Breast epithelium (tissue), 4 donors: ENCODE measurements at regions not wholly inside any gene's neighbourhood (a gene's known extent, or its start where the extent isn't known, plus 50 kb on each side); places are given as distances from the start of the nearest gene placed in this dataset.
"Not testable (repeated sequence)": the region's sequence is repeated elsewhere in the genome, so short reads cannot be mapped to it uniquely, and the experiment has no call there.

ENCODE experiments used
- DNase-seq, 2 donors: peaks; one replicate each; pipeline ENCODE4 v3.0.0-alpha.2; 2019; ENCODE audit warnings: low spot score in 2 of 2
- H3K27ac ChIP-seq, 2 donors: fragments of 200-600 bp; sonication (generic) in 1 of 2; one replicate each; pipeline ENCODE4 v1.5.1; 2016 to 2019; ENCODE audit warnings: mild to moderate bottlenecking in 1 of 2
- H3K27me3 ChIP-seq, 2 donors: fragments of 200-600 bp; sonication (generic) in 1 of 2; one replicate each; pipeline versions ENCODE4 v1.5.1 to v1.6.0; 2017 to 2019; ENCODE audit warnings: control low read depth in 1 of 2, mild to moderate bottlenecking in 1 of 2
- H3K36me3 ChIP-seq: fragments of 200-600 bp; one replicate; pipeline ENCODE4 v1.5.1; 2019
- H3K4me1 ChIP-seq, 2 donors: fragments of 200-600 bp; sonication (generic); one replicate each; pipeline ENCODE4 v1.5.1; 2016 to 2019; ENCODE audit warnings: control low read depth in 1 of 2
- H3K4me3 ChIP-seq, 3 donors: fragments of 200-600 bp; sonication (generic); 1 replicate in 2 of 3; 2 replicates in 1 of 3; pipeline ENCODE4 v1.5.1; 2016 to 2019; ENCODE audit warnings: mild to moderate bottlenecking in 3 of 3, moderate library complexity in 2 of 3
- H3K9me3 ChIP-seq, 2 donors: fragments of 200-600 bp; sonication (generic) in 1 of 2; one replicate each; pipeline ENCODE4 v1.5.1; 2016 to 2019; ENCODE audit warnings: control low read depth in 1 of 2
- CTCF ChIP-seq, 3 donors: fragments of 450-650 bp; IDR thresholded peaks; one replicate each; pipeline ENCODE4 v1.5.1; 2016 to 2017; ENCODE audit warnings: antibody characterized with exemption in 3 of 3, mild to moderate bottlenecking in 3 of 3, moderate library complexity in 3 of 3
- POLR2A ChIP-seq: fragments of 450-650 bp; IDR thresholded peaks from one replicate; pipeline ENCODE4 v1.6.1; 2016; ENCODE audit warnings: antibody characterized with exemption, mild to moderate bottlenecking, moderate library complexity
- POLR2AphosphoS5 ChIP-seq, 3 donors: sonication (generic); formaldehyde crosslinking; IDR thresholded peaks; one replicate each; pipeline ENCODE4 v1.6.1; 2017; ENCODE audit warnings: antibody characterized with exemption in 3 of 3
- intact Hi-C: fragments of 100-400 bp; cut with DNase I; formaldehyde crosslinking; loops from one replicate; pipeline ENCODE4 v1.15.1; 2023; ENCODE audit warnings: low total_unique reads

DNA sequence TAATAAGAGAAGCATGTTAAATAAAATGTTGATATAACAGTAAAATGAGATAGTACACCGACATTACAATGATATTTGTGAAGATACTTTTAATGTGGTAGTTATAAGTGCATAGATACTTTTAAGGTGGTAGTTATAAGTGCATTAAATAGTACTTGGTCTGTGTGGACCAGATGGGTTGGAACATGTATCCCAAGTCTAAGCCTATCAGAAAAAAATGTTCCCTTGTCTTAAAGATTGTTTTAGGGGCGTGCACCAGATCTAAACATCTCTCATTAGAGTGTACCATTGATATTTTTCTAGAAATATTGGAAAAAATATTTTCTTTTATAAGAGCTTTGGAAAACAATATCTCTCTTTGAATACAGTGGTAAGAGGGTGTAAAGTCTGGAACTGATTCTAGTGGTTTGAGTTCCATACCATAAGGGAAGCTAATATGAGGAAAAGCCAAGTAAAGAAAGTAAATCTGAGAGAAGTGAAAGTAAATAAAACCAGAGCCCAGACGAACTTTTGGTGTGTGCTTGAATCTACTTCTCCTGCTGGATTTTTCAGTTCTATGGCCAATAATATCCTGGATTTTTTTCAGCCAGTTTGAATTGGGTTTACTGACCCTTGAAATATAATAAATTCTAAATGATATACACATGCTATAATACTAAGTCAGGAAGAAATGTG, 175.3 kb downstream of the MBL2 start:
- Histone ChIP-seq H3K9me3 (no peaks in the 10 kb centered on the region), H3K27me3 (no peaks in the 10 kb centered on the region), H3K27ac (no peak overlapping the region), H3K4me1 (no peaks in the 10 kb centered on the region), H3K36me3 (no peaks in the 10 kb centered on the region), H3K4me3 (no peak overlapping the region)
- intact Hi-C loops = no loop called here
- DNase-seq = no peak
- TF ChIP-seq CTCF (IDR thresholded peaks at IDR 0.05) (no peak), POLR2AphosphoS5 (IDR thresholded peaks at IDR 0.05) (no peak), POLR2A (no peak)

DNA sequence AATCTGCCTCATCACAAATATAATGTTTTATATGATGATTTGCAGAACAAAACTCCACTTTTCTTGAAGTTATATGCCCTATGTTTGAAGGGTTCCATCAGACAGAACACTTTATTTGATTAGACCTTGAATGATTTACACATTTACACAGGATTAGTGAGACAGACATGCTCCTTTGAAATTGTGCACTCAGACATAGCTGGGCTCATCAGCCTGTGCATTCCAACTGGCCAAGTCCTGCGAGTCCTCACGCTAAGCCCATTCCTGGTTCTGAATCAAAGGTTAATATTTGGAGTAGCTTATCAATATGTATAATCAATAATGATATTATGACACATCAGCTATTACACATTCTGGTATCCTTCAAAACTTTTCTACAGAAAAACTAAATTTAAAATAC, 173.6 kb downstream of the MBL2 start:
- Histone ChIP-seq H3K27ac (no peak overlapping the region), H3K27me3 (no peaks in the 10 kb centered on the region), H3K9me3 (no peaks in the 10 kb centered on the region), H3K4me3 (no peak overlapping the region), H3K4me1 (no peaks in the 10 kb centered on the region), H3K36me3 (no peaks in the 10 kb centered on the region)
- intact Hi-C loops = no loop called here
- TF ChIP-seq CTCF (IDR thresholded peaks at IDR 0.05) (no peak), POLR2A (no peak), POLR2AphosphoS5 (IDR thresholded peaks at IDR 0.05) (no peak)
- no peak for DNase-seq

DNA sequence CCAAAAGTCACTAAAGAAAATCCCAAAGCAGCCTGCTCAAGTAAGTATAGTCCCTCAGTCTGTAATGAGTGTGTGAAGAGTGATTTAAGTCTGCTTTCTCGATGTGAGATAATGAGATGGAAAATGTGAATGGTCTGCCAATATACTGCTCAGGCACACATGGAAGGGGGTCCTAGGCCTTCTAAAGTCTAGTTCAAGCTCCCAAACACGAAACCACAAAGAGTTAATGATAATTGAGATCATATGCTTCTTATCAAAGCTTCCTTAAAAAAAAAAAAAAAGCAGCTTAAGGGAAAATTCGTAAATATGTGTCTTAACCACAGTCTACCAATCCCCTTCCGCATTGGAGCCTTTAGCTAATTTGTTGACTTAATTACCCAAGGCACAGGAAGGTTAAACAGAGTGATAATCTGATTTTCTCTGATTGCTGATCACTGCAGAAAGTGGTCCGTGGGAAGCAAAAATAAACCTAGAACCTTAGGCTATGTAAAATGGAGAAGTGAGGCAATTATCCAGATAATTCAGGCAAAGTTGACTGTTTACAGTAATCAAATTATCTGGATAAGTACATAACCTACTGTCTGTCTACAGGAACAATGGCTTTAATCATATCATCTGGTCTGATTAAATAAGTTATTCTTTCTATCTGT, 172.9 kb downstream of the MBL2 start:
- no peaks in the 10 kb centered on the region for H3K36me3 ChIP-seq
- intact Hi-C loops = no loop called here
- H3K4me3 ChIP-seq = no peak overlapping the region
- no peaks in the 10 kb centered on the region for H3K9me3 ChIP-seq
- TF ChIP-seq CTCF (IDR thresholded peaks at IDR 0.05) (no peak), POLR2AphosphoS5 (IDR thresholded peaks at IDR 0.05) (no peak)
- H3K27me3 ChIP-seq = no peaks in the 10 kb centered on the region
- no peaks in the 10 kb centered on the region for H3K4me1 ChIP-seq
- no peak overlapping the region for H3K27ac ChIP-seq
- DNase-seq = no peak

DNA sequence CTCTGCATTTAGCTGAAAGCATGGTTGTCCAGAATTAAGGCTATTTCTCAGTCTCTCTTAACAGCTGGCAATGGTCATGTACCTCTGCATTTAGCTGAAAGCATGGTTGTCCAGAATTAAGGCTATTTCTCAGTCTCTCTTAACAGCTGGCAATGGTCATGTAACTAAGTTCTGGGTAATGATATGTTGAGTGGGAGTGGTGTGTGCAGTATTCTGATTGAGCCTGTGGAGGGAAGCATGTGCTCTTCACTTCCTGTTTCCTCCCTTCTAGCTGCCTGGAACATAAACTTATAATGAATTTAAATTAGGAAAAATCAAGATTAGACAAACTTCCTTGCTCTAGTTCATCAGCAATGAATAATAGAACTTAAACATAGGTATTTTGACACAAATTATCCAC, 168.5 kb downstream of the MBL2 start:
- DNase-seq, H3K4me3 ChIP-seq, H3K36me3 ChIP-seq, H3K27ac ChIP-seq, H3K9me3 ChIP-seq, intact Hi-C loops, H3K4me1 ChIP-seq, H3K27me3 ChIP-seq: not testable (repeated sequence)

- H3K4me3 ChIP-seq = no peak overlapping the region
- no peak for TF ChIP-seq CTCF (IDR thresholded peaks at IDR 0.05)
Observed at GRCh38 chr10:52609071-52609470, 163.5 kb downstream of the MBL2 start.

More at GRCh38 chr10:52609071-52609470, 163.5 kb downstream of the MBL2 start:
- intact Hi-C loops = no loop called here
- H3K9me3 ChIP-seq = no peaks in the 10 kb centered on the region
- H3K36me3 ChIP-seq = no peaks in the 10 kb centered on the region
- DNase-seq = no peak
- no peak overlapping the region for H3K27ac ChIP-seq
- H3K4me1 ChIP-seq = no peaks in the 10 kb centered on the region
- H3K27me3 ChIP-seq = no peaks in the 10 kb centered on the region
